Coronary artery (tissue), 2 donors: ENCODE measurements at regions not wholly inside any gene's neighbourhood (a gene's known extent, or its start where the extent isn't known, plus 50 kb on each side); places are given as distances from the start of the nearest gene placed in this dataset.

Experiments
- DNase-seq: peaks from one replicate; pipeline ENCODE4 v3.0.0-alpha.2; 2017; ENCODE audit warnings: low spot score
- H3K27ac ChIP-seq, 2 donors: fragments of 200-600 bp; sonication (generic); one replicate each; pipeline ENCODE4 v1.5.1; 2016 to 2019
- H3K4me3 ChIP-seq: fragments of 200-600 bp; sonication (generic); 2 replicates; pipeline ENCODE4 v1.5.1; 2016; ENCODE audit warnings: mild to moderate bottlenecking, moderate library complexity
- TF ChIP-seq, protein P1 (sequence below): fragments of 200-600 bp; sonication (generic); IDR thresholded peaks from one replicate; pipeline ENCODE4 v1.5.1; 2019; ENCODE audit warnings: antibody characterized with exemption

DNA sequence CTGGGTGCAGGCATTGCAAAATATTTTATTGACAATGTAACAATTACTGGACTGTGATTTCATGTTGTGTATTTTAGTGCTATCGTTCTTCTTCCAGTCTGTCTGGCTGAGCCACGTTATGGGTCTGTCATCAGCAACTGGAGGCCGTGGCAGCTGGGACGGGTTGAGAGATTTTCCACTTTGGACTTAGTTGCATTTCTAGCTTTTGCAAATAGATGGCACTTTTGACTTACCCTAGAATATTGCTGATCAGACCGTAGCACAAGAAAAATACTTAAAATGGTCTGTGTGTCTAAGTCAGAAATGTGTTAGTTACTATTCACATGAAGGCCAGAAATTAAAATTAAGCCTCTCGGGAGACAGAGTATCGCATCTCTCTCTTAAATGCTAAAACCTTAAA, 211.1 kb downstream of the TEX29 start:
- no peak overlapping the region for H3K27ac ChIP-seq
- TF ChIP-seq, protein P1, sequence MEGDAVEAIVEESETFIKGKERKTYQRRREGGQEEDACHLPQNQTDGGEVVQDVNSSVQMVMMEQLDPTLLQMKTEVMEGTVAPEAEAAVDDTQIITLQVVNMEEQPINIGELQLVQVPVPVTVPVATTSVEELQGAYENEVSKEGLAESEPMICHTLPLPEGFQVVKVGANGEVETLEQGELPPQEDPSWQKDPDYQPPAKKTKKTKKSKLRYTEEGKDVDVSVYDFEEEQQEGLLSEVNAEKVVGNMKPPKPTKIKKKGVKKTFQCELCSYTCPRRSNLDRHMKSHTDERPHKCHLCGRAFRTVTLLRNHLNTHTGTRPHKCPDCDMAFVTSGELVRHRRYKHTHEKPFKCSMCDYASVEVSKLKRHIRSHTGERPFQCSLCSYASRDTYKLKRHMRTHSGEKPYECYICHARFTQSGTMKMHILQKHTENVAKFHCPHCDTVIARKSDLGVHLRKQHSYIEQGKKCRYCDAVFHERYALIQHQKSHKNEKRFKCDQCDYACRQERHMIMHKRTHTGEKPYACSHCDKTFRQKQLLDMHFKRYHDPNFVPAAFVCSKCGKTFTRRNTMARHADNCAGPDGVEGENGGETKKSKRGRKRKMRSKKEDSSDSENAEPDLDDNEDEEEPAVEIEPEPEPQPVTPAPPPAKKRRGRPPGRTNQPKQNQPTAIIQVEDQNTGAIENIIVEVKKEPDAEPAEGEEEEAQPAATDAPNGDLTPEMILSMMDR = no peak
- no peak overlapping the region for H3K4me3 ChIP-seq
- peak; percentile 54 for DNase-seq

DNA sequence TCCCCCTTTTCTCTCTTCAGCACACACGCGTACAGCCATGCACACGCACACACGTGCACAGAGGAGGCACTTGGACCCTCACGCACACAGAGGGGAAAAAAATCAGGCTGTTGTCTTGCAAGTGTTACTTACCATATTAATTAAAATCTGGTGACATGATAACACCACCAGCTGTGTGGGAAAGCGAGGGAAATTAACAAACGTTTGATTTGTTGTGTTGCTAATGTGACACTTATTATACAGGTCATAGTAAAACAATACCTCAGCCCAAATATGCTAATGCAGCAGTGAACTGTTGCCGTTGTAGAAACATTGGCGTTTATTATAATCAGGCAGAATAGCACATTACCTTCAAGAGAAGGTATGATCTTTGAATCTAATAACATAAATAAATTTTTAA, 211.7 kb downstream of the TEX29 start:
- DNase-seq = no peak
- H3K4me3 ChIP-seq = no peak overlapping the region
- no peak overlapping the region for H3K27ac ChIP-seq
- TF ChIP-seq, protein P1 = no peak

DNA sequence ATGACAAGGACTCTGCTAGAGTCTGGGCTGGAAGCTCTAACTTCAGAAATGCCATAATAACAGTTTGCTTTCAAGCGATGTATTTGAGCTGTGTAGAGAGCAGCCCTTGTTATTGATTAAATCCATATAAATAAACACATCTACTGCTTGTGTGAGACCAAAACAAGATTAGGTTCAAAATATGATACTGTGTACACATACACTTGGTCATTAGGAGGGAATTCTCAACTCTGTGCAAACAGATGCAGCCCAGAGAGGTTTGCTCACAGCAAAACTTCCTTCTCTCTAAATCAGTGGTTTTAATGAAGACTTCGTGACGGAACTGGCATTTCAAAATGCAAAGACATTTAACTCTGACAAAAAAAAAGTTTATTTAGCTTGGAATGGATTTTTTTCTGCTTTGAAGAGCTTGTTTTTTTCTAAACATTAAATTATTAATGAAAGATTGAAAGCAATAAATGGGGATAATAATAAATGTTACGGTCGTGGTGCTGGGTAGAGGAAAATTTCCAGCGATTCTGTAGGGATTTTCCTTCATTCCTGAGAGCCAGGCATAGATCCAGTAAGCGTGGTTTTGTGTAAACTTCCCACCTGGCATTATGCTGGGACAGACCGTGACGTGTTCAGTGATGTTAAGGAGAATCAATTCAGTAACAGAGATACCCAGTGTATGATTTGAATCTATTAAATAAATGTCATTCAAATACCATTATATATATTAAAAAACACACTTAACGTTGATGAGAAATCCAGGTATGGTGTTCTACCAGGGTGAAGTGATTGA, 213.7 kb downstream of the TEX29 start:
- DNase-seq = no peak
- TF ChIP-seq, protein P1 = no peak
- no peak overlapping the region for H3K4me3 ChIP-seq

DNA sequence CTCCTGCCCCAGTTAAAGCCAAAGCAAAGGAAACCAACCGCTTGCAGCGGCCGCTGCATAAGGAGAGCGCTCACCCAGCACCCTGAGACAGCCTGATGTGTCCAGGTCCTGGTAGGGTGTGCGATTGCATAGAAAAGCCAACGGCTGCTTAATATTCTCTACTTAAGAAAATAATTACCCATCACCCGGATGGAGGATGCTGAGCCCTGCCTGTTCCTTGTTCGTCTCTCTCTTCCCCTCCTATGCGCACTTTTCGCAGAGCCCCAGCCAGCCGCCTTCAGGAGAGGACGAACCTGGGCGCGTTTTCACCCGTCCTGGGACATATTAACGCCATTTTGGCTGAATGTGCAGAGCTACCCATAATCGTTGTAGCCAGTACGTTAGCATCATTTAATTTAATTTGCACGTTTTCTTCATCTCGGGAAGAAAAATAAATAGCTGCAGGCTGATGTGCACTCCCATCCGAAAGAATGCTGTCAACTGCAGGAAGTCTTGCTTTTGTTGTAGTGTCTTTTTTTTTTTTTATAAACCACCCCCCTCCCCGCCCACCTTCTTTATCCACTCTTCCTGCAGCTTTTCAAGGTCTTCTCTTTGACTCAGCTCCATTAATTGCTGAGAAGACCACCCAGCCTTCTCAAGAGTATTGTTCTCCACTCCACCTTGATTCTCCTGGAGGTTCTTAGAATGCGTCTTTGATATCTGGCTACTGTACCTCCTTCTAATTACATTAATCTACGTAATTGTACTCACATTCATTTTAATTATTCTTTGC, 214.5 kb downstream of the TEX29 start:
- H3K4me3 ChIP-seq = no peak overlapping the region
- no peak for DNase-seq
- H3K27ac ChIP-seq = no peak overlapping the region

More for the DNA sequence above, 213.7 kb downstream of the TEX29 start:
- no peak overlapping the region for H3K27ac ChIP-seq

DNA sequence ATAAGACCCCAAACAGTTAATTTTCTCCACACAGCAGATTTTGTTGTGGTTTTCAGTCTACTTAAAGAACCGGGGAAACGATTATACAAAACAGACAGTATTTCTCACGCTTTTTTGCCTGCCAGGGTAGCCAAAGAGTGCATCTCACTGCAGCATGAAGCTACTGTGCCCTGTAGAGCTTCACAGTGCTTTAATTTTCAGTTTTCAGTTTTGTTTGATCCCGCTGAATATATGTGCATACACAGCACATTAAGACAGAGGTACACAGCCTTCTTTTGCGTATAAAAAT, 215.0 kb downstream of the TEX29 start:
- TF ChIP-seq, protein P1 = no peak
- Histone ChIP-seq H3K4me3 (no peak overlapping the region), H3K27ac (no peak overlapping the region)
- DNase-seq = no peak

More for the DNA sequence above, 214.5 kb downstream of the TEX29 start:
- TF ChIP-seq, protein P1 = no peak

DNA sequence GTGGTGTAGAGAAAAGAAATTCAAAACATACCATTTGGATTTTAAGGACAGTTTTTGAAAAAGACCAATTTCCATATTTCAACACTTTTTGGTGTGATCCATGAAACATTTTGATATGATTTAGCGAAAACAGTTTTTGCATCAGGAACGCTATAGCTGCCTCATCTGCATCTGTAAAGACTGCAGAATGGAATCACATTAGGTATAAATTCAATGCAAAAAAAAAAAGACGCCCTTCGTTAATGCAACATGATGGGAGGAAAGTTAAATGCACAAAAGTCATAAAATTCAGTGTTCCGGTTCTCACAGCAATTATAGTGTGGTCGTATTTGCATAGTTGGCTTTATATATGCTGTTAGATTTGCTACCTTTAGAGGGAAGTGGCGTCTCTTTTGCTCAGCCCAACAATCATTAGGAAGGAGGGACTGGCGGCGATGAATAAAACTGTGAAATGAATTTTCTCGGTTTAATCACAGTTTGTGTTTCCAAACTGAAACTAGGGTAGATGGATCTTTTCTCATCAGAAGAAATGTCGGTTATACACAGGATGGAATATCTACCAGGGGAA, 215.7 kb downstream of the TEX29 start:
- TF ChIP-seq, protein P1 = no peak
- H3K4me3 ChIP-seq = no peak overlapping the region
- DNase-seq = no peak
- no peak overlapping the region for H3K27ac ChIP-seq
